ENCODE measurements at regions not wholly inside any gene's neighbourhood (a gene's known extent, or its start where the extent isn't known, plus 50 kb on each side); places are given as distances from the start of the nearest gene placed in this dataset.
A peak's percentile ranks its signal among the peaks of the same experiment; 100 is the strongest.

- no peaks in the 10 kb centered on the region for H3K36me3 ChIP-seq (replicated peaks; ENCODE audit: insufficient read depth, low read depth)
- no peaks in the 10 kb centered on the region for H3K79me2 ChIP-seq
- H3K9me2 ChIP-seq (replicated peaks; ENCODE audit: insufficient read depth), result no peaks in the 10 kb centered on the region
- DNase-seq (ENCODE audit: low spot score), result no peak
- H4K20me1 ChIP-seq (ENCODE audit: insufficient read depth, poor library complexity, severe bottlenecking), result no peaks in the 10 kb centered on the region
- no peak overlapping the region for H2AFZ ChIP-seq
- 89% methylated on average over 4 of the region's 4 CpGs for WGBS (ENCODE audit: low lambda C conversion rate, missing lambda C conversion rate)
- TF ChIP-seq EZH2 (IDR thresholded peaks at IDR 0.05; ENCODE audit: borderline replicate concordance) (no peak), EZH2phosphoT487 (IDR thresholded peaks at IDR 0.05; ENCODE audit: low read depth, severe bottlenecking, unreplicated experiment) (no peak), CTCF (IDR thresholded peaks at IDR 0.05; ENCODE audit: poor library complexity) (no peak)
- no peak overlapping the region for H3K4me3 ChIP-seq
- no peaks in the 10 kb centered on the region for H3K9me3 ChIP-seq (ENCODE audit: low read depth)
- H3K4me2 ChIP-seq, result no peak overlapping the region
- no peaks in the 10 kb centered on the region for H3K4me1 ChIP-seq (ENCODE audit: insufficient read depth)
- no peak overlapping the region for H3K27ac ChIP-seq
- H3K27me3 ChIP-seq, result no peaks in the 10 kb centered on the region
These were observed 62.7 kb upstream of the FAM47B start for GRCh38 chrX:34879886-34880285.

- Histone ChIP-seq H3K4me3 (no peak overlapping the region), H3K9me2 (replicated peaks; ENCODE audit: insufficient read depth) (no peaks in the 10 kb centered on the region), H3K4me1 (ENCODE audit: insufficient read depth) (no peaks in the 10 kb centered on the region), H3K36me3 (replicated peaks; ENCODE audit: insufficient read depth, low read depth) (no peaks in the 10 kb centered on the region), H4K20me1 (ENCODE audit: insufficient read depth, poor library complexity, severe bottlenecking) (no peaks in the 10 kb centered on the region), H3K27ac (no peak overlapping the region), H3K27me3 (no peaks in the 10 kb centered on the region), H2AFZ (no peak overlapping the region), H3K4me2 (no peak overlapping the region), H3K79me2 (no peaks in the 10 kb centered on the region), H3K9me3 (ENCODE audit: low read depth) (no peaks in the 10 kb centered on the region)
- 85% methylated on average over 2 of the region's 2 CpGs for WGBS (ENCODE audit: low lambda C conversion rate, missing lambda C conversion rate)
- no peak for DNase-seq (ENCODE audit: low spot score)
- TF ChIP-seq EZH2phosphoT487 (IDR thresholded peaks at IDR 0.05; ENCODE audit: low read depth, severe bottlenecking, unreplicated experiment) (no peak), EZH2 (IDR thresholded peaks at IDR 0.05; ENCODE audit: borderline replicate concordance) (no peak), CTCF (IDR thresholded peaks at IDR 0.05; ENCODE audit: poor library complexity) (no peak)
These were observed 61.9 kb upstream of the FAM47B start for GRCh38 chrX:34880656-34881055.

GRCh38 chrX:34881671-34882070 is 60.9 kb upstream of the FAM47B start:
- no peak overlapping the region for H3K4me3 ChIP-seq
- no peak for DNase-seq (ENCODE audit: low spot score)
- no peaks in the 10 kb centered on the region for H4K20me1 ChIP-seq (ENCODE audit: insufficient read depth, poor library complexity, severe bottlenecking)
- no peaks in the 10 kb centered on the region for H3K36me3 ChIP-seq (replicated peaks; ENCODE audit: insufficient read depth, low read depth)
- no peak overlapping the region for H3K27ac ChIP-seq
- H3K79me2 ChIP-seq, result no peaks in the 10 kb centered on the region
- H3K27me3 ChIP-seq, result no peaks in the 10 kb centered on the region
- TF ChIP-seq EZH2 (IDR thresholded peaks at IDR 0.05; ENCODE audit: borderline replicate concordance) (no peak), CTCF (IDR thresholded peaks at IDR 0.05; ENCODE audit: poor library complexity) (no peak), EZH2phosphoT487 (IDR thresholded peaks at IDR 0.05; ENCODE audit: low read depth, severe bottlenecking, unreplicated experiment) (no peak)
- no peaks in the 10 kb centered on the region for H3K9me3 ChIP-seq (ENCODE audit: low read depth)
- no peak overlapping the region for H2AFZ ChIP-seq
- no peak overlapping the region for H3K4me2 ChIP-seq
- H3K4me1 ChIP-seq (ENCODE audit: insufficient read depth), result no peaks in the 10 kb centered on the region
- no peaks in the 10 kb centered on the region for H3K9me2 ChIP-seq (replicated peaks; ENCODE audit: insufficient read depth)
- 90% methylated on average over 5 of the region's 5 CpGs for WGBS (ENCODE audit: low lambda C conversion rate, missing lambda C conversion rate)

- H3K4me2 ChIP-seq, result peak overlapping the region; percentile 39
These were observed 57.8 kb upstream of the FAM47B start for GRCh38 chrX:34884817-34885216.

More at GRCh38 chrX:34884817-34885216, 57.8 kb upstream of the FAM47B start:
- no peak for TF ChIP-seq EZH2phosphoT487 (IDR thresholded peaks at IDR 0.05; ENCODE audit: low read depth, severe bottlenecking, unreplicated experiment)
- no peak for TF ChIP-seq CTCF (IDR thresholded peaks at IDR 0.05; ENCODE audit: poor library complexity)
- no peak for TF ChIP-seq EZH2 (IDR thresholded peaks at IDR 0.05; ENCODE audit: borderline replicate concordance)
- H3K79me2 ChIP-seq, result no peaks in the 10 kb centered on the region
- no peaks in the 10 kb centered on the region for H3K9me3 ChIP-seq (ENCODE audit: low read depth)
- H4K20me1 ChIP-seq (ENCODE audit: insufficient read depth, poor library complexity, severe bottlenecking), result no peaks in the 10 kb centered on the region
- H3K4me1 ChIP-seq (ENCODE audit: insufficient read depth), result no peaks in the 10 kb centered on the region
- H3K27ac ChIP-seq, result no peak overlapping the region
- no peaks in the 10 kb centered on the region for H3K27me3 ChIP-seq
- H3K36me3 ChIP-seq (replicated peaks; ENCODE audit: insufficient read depth, low read depth), result no peaks in the 10 kb centered on the region
- H2AFZ ChIP-seq, result no peak overlapping the region
- no peaks in the 10 kb centered on the region for H3K9me2 ChIP-seq (replicated peaks; ENCODE audit: insufficient read depth)
- H3K4me3 ChIP-seq, result no peak overlapping the region
- WGBS (ENCODE audit: low lambda C conversion rate, missing lambda C conversion rate), result 37% methylated on average over 2 of the region's 2 CpGs
- DNase-seq (ENCODE audit: low spot score), result peak; percentile 49
